WTC11 (cell line): ENCODE measurements at regions not wholly inside any gene's neighbourhood (a gene's known extent, or its start where the extent isn't known, plus 50 kb on each side); places are given as distances from the start of the nearest gene placed in this dataset.

Experiments
- ATAC-seq: fragments of 200-7000 bp; cut with Tn5 transposase; 2 replicates; pipeline ENCODE4 v1.10.0; 2021; ENCODE audit warnings: mild to moderate bottlenecking, moderate library complexity
- CTCF ChIA-PET: fragments of 300-600 bp; sonication (Branson Sonifier 250); formaldehyde crosslinking; loops from one replicate; lab custom pipeline; 2021; ENCODE audit warnings: antibody characterized with exemption; lab: Charles Lee
- POLR2A ChIA-PET: fragments of 350-600 bp; sonication (Branson Sonifier 250); formaldehyde crosslinking; loops from one replicate; lab custom pipeline; 2021; ENCODE audit warnings: antibody characterized with exemption; lab: Charles Lee
- DNase-seq: peaks from one replicate; pipeline ENCODE4 v3.0.0; 2021; ENCODE audit warnings: low spot score
- H3K27ac Mint-ChIP-seq: 2 replicates; pipeline ENCODE4 v1.8.0; 2021; ENCODE audit warnings: mixed read lengths
- H3K27me3 Mint-ChIP-seq: 2 replicates; pipeline ENCODE4 v1.8.0; 2021; ENCODE audit warnings: low read depth, mild to moderate bottlenecking, moderate library complexity, mixed read lengths
- H3K36me3 Mint-ChIP-seq: 2 replicates; pipeline ENCODE4 v1.8.0; 2021; ENCODE audit warnings: mixed read lengths
- H3K4me1 Mint-ChIP-seq: 2 replicates; pipeline ENCODE4 v1.8.0; 2022; ENCODE audit warnings: mixed read lengths
- H3K4me3 Mint-ChIP-seq: 2 replicates; pipeline ENCODE4 v1.8.0; 2021; ENCODE audit warnings: mild to moderate bottlenecking, moderate library complexity, mixed read lengths
- H3K9me3 Mint-ChIP-seq: 2 replicates; pipeline ENCODE4 v1.8.0; 2021; ENCODE audit warnings: mixed read lengths
- AR ChIP-seq: fragments of 250-450 bp; sonication (Bioruptor Pico); IDR thresholded peaks from 2 replicates; pipeline ENCODE4 v1.9.0; 2021; ENCODE audit warnings: mild to moderate bottlenecking
- ATF1 ChIP-seq: sonication (generic); formaldehyde crosslinking; IDR thresholded peaks from 2 replicates; pipeline ENCODE4 v1.8.1; 2023; ENCODE audit warnings: mild to moderate bottlenecking, moderate library complexity, missing genetic modification reagents
- CREB1 ChIP-seq: sonication (generic); formaldehyde crosslinking; IDR thresholded peaks from 2 replicates; pipeline ENCODE4 v1.8.0; 2023; ENCODE audit warnings: mild to moderate bottlenecking, missing genetic modification reagents
- CREM ChIP-seq: sonication (generic); formaldehyde crosslinking; IDR thresholded peaks from 2 replicates; pipeline ENCODE4 v1.8.1; 2022; ENCODE audit warnings: mild to moderate bottlenecking, missing genetic modification reagents, moderate library complexity
- CTCF ChIP-seq: fragments of 200-600 bp; IDR thresholded peaks from 2 replicates; pipeline ENCODE4 v1.8.0; 2022; ENCODE audit warnings: antibody characterized with exemption
- E2F1 ChIP-seq: sonication (generic); formaldehyde crosslinking; IDR thresholded peaks from 2 replicates; pipeline ENCODE4 v1.8.0; 2022; ENCODE audit warnings: mild to moderate bottlenecking, missing genetic modification reagents
- ESRRA ChIP-seq: sonication (generic); formaldehyde crosslinking; IDR thresholded peaks from 2 replicates; pipeline ENCODE4 v1.8.1; 2022; ENCODE audit warnings: mild to moderate bottlenecking, missing genetic modification reagents, borderline replicate concordance
- FOXP4 ChIP-seq: sonication (generic); formaldehyde crosslinking; IDR thresholded peaks from 2 replicates; pipeline ENCODE4 v1.8.0; 2022; ENCODE audit warnings: mild to moderate bottlenecking, missing genetic modification reagents
- GABPB1 ChIP-seq: sonication (generic); formaldehyde crosslinking; IDR thresholded peaks from 2 replicates; pipeline ENCODE4 v1.8.1; 2023; ENCODE audit warnings: mild to moderate bottlenecking, missing genetic modification reagents
- GRHL2 ChIP-seq: fragments of 250-450 bp; sonication (Bioruptor Pico); IDR thresholded peaks from 2 replicates; pipeline ENCODE4 v1.8.0; 2022; ENCODE audit warnings: mild to moderate bottlenecking, moderate library complexity; ENCODE audit not compliant: insufficient replicate concordance, severe bottlenecking
- HMGA2 ChIP-seq: fragments of 250-450 bp; sonication (Bioruptor Pico); IDR thresholded peaks from 2 replicates; pipeline ENCODE4 v1.4.0; 2021; ENCODE audit warnings: mild to moderate bottlenecking, moderate library complexity
- HMGXB4 ChIP-seq: sonication (generic); formaldehyde crosslinking; IDR thresholded peaks from 2 replicates; pipeline ENCODE4 v1.8.1; 2023; ENCODE audit warnings: mild to moderate bottlenecking, moderate library complexity, missing genetic modification reagents
- IRF2 ChIP-seq: sonication (generic); formaldehyde crosslinking; IDR thresholded peaks from 2 replicates; pipeline ENCODE4 v1.8.0; 2022; ENCODE audit warnings: low read depth, missing genetic modification reagents, borderline replicate concordance
- JUN ChIP-seq: sonication (generic); formaldehyde crosslinking; IDR thresholded peaks from 2 replicates; pipeline ENCODE4 v1.8.0; 2023; ENCODE audit warnings: mild to moderate bottlenecking, missing genetic modification reagents
- MLX ChIP-seq: sonication (generic); formaldehyde crosslinking; IDR thresholded peaks from 2 replicates; pipeline ENCODE4 v1.8.1; 2023; ENCODE audit warnings: mild to moderate bottlenecking, missing genetic modification reagents, moderate library complexity
- MXD4 ChIP-seq: fragments of 250-450 bp; sonication (Bioruptor Pico); IDR thresholded peaks from 2 replicates; pipeline ENCODE4 v1.8.0; 2021; ENCODE audit warnings: mild to moderate bottlenecking, moderate library complexity, borderline replicate concordance
- MYBL2 ChIP-seq: sonication (generic); formaldehyde crosslinking; IDR thresholded peaks from 2 replicates; pipeline ENCODE4 v1.8.1; 2023; ENCODE audit warnings: mild to moderate bottlenecking, moderate library complexity, missing genetic modification reagents
- NR1H2 ChIP-seq: sonication (generic); formaldehyde crosslinking; IDR thresholded peaks from 2 replicates; pipeline ENCODE4 v1.9.0; 2021; ENCODE audit warnings: mild to moderate bottlenecking, moderate library complexity, missing genetic modification reagents
- NR2C2 ChIP-seq: sonication (generic); formaldehyde crosslinking; IDR thresholded peaks from 2 replicates; pipeline ENCODE4 v1.8.0; 2022; ENCODE audit warnings: mild to moderate bottlenecking, missing genetic modification reagents
- TP53 ChIP-seq: sonication (generic); formaldehyde crosslinking; IDR thresholded peaks from 2 replicates; pipeline ENCODE4 v1.8.1; 2023; ENCODE audit warnings: mild to moderate bottlenecking, missing genetic modification reagents
- USF1 ChIP-seq: sonication (generic); formaldehyde crosslinking; IDR thresholded peaks from 2 replicates; pipeline ENCODE4 v1.8.0; 2022; ENCODE audit warnings: mild to moderate bottlenecking, missing genetic modification reagents
- ZNF317 ChIP-seq: sonication (generic); formaldehyde crosslinking; IDR thresholded peaks from 2 replicates; pipeline ENCODE4 v1.8.1; 2023; ENCODE audit warnings: low read depth, mild to moderate bottlenecking, moderate library complexity, missing genetic modification reagents, borderline replicate concordance
- ZNF423 ChIP-seq: fragments of 250-450 bp; sonication (Bioruptor Pico); IDR thresholded peaks from 2 replicates; pipeline ENCODE4 v2.1.2; 2022; ENCODE audit warnings: mild to moderate bottlenecking, moderate library complexity

- peaks cover 6% of the 10 kb centered on the region; the same call in 1 of the 2 replicates for H3K36me3 Mint-ChIP-seq
- CTCF ChIA-PET = no interaction called here
- TF ChIP-seq MLX (no peak), NR2C2 (CRISPR knock-in tag) (no peak), FOXP4 (CRISPR knock-in tag) (no peak), NR1H2 (no peak), ATF1 (no peak), CTCF (no peak), CREB1 (CRISPR knock-in tag) (no peak), TP53 (CRISPR knock-in tag) (no peak), ZNF423 (CRISPR knock-in tag) (no peak), GRHL2 (CRISPR knock-in tag) (no peak), ESRRA (CRISPR knock-in tag) (no peak), JUN (CRISPR knock-in tag) (no peak), CREM (CRISPR knock-in tag) (no peak), IRF2 (no peak), MXD4 (CRISPR knock-in tag) (no peak), MYBL2 (CRISPR knock-in tag) (no peak)
- TF ChIP-seq, all 79 proteins: peak for 0
- POLR2A ChIA-PET = no interaction called here
- Mint-ChIP-seq H3K27ac (no peak overlapping the region), H3K4me1 (peaks cover 14% of the 10 kb centered on the region), H3K4me3 (no peak overlapping the region), H3K9me3 (peaks cover 19% of the 10 kb centered on the region), H3K27me3 (no peaks in the 10 kb centered on the region)
- ATAC-seq (no peak), DNase-seq (no peak)
These were observed 225.0 kb upstream of the RUNX1 start for GRCh38 chr21:35274090-35274489.

- Mint-ChIP-seq H3K27me3 (no peaks in the 10 kb centered on the region), H3K9me3 (peaks cover 20% of the 10 kb centered on the region), H3K27ac (no peak overlapping the region; the same call in 1 of the 2 replicates), H3K4me1 (peaks cover 14% of the 10 kb centered on the region), H3K4me3 (no peak overlapping the region), H3K36me3 (peaks cover 6% of the 10 kb centered on the region; the same call in 1 of the 2 replicates)
- ChIA-PET POLR2A (no interaction called here), CTCF (interaction anchor here (0.6 kb wide), 1 partner anchor 527 kb away, joined by 3 read pairs; no protein-coding TSS in a partner anchor)
- ATAC-seq (peak; percentile 83), DNase-seq (no peak)
- TF ChIP-seq E2F1 (CRISPR knock-in tag) (no peak), GABPB1 (CRISPR knock-in tag) (no peak), GRHL2 (CRISPR knock-in tag) (no peak), HMGXB4 (CRISPR knock-in tag) (no peak), ZNF317 (CRISPR knock-in tag) (no peak), HMGA2 (CRISPR knock-in tag) (no peak), ATF1 (no peak), MXD4 (CRISPR knock-in tag) (no peak), AR (CRISPR knock-in tag) (no peak), USF1 (CRISPR knock-in tag) (no peak)
These were observed 224.2 kb upstream of the RUNX1 start for GRCh38 chr21:35273333-35273732.
